Transverse colon (tissue), 4 donors: ENCODE measurements at regions not wholly inside any gene's neighbourhood (a gene's known extent, or its start where the extent isn't known, plus 50 kb on each side); places are given as distances from the start of the nearest gene placed in this dataset.
"Not testable (repeated sequence)": the region's sequence is repeated elsewhere in the genome, so short reads cannot be mapped to it uniquely, and the experiment has no call there.

ENCODE experiments used
- DNase-seq: peaks from one replicate; pipeline ENCODE4 v3.0.0-alpha.2; 2019
- H3K27ac ChIP-seq, 4 donors: fragments of 200-600 bp; sonication (generic); 2 replicates each; pipeline ENCODE4 v1.5.1; 2016 to 2018; ENCODE audit warnings: inconsistent platforms in 4 of 4
- H3K27me3 ChIP-seq: fragments of 200-600 bp; sonication (generic); 2 replicates; pipeline ENCODE4 v1.5.1; 2017; ENCODE audit warnings: inconsistent platforms
- H3K36me3 ChIP-seq, 4 donors: fragments of 200-600 bp; sonication (generic); 2 replicates each; pipeline ENCODE4 v1.5.1; 2017 to 2019; ENCODE audit warnings: inconsistent platforms in 4 of 4
- H3K4me1 ChIP-seq, 4 donors: fragments of 200-600 bp; sonication (generic); 2 replicates each; pipeline ENCODE4 v1.5.1; 2017 to 2020; ENCODE audit warnings: inconsistent platforms in 4 of 4
- H3K4me3 ChIP-seq, 4 donors: fragments of 200-600 bp; sonication (generic); 1 replicate in 1 of 4; 2 replicates in 3 of 4; pipeline versions ENCODE4 v1.5.1 to v1.6.1; 2017 to 2019; ENCODE audit warnings: inconsistent platforms in 4 of 4
- H3K9me3 ChIP-seq, 2 donors: fragments of 200-600 bp; sonication (generic); 2 replicates each; pipeline ENCODE4 v1.5.1; 2017 to 2019; ENCODE audit warnings: inconsistent platforms in 2 of 2
- EP300 ChIP-seq: sonication (generic); formaldehyde crosslinking; IDR thresholded peaks from one replicate; pipeline ENCODE4 v1.6.1; 2017; ENCODE audit warnings: antibody characterized with exemption, low read depth
- POLR2A ChIP-seq: fragments of 450-650 bp; IDR thresholded peaks from one replicate; pipeline ENCODE4 v1.6.1; 2016; ENCODE audit warnings: antibody characterized with exemption, mild to moderate bottlenecking, moderate library complexity
- POLR2AphosphoS5 ChIP-seq, 3 donors: sonication (generic); formaldehyde crosslinking; IDR thresholded peaks; one replicate each; pipeline ENCODE4 v1.6.1; 2016; ENCODE audit warnings: antibody characterized with exemption in 3 of 3
- WGBS, 2 donors: methylation state at CpG; one replicate each; pipeline ENCODE4 v1.1.5; 2018; ENCODE audit warnings: low coverage in 1 of 2; 5-methylcytosine and 5-hydroxymethylcytosine counted together
- in situ Hi-C, 4 donors: fragments of 200-750 bp; cut with MboI; loops; one replicate each; pipeline versions ENCODE4 v1.15.0 to v1.15.1; 2017; ENCODE audit warnings: low sequenced_read_pairs in 3 of 4, low pct_ligation_motif_present in 1 of 4, low pct_unique_long_range_greater_than_20kb in 1 of 4
- intact Hi-C: fragments of 100-400 bp; cut with DNase I; formaldehyde crosslinking; loops from one replicate; pipeline ENCODE4 v1.15.1; 2023; ENCODE audit warnings: low total_unique reads
- TF ChIP-seq, protein P1 (sequence below), 5 experiments: fragments of 200-600 bp in 3 of 5; fragments of 450-650 bp in 2 of 5; sonication (generic) in 3 of 5; IDR thresholded peaks; 1 replicate in 2 of 5; 2 replicates in 3 of 5; pipeline ENCODE4 v1.5.1; 2016 to 2017; ENCODE audit warnings: antibody characterized with exemption in 5 of 5, inconsistent platforms in 3 of 5, mild to moderate bottlenecking in 2 of 5, moderate library complexity in 1 of 5

- intact Hi-C loops, result no loop called here
- 75 to 77% methylated on average over 3 to 8 of the region's 8 CpGs for WGBS, 2 donors
- no peak overlapping the region for H3K4me3 ChIP-seq
Observed at GRCh38 chr7:27453702-27454405, 208.8 kb downstream of the HIBADH start.

GRCh38 chr7:27457120-27457519 is 205.6 kb downstream of the HIBADH start:
- H3K36me3 ChIP-seq, intact Hi-C loops, H3K4me1 ChIP-seq, H3K9me3 ChIP-seq, H3K27me3 ChIP-seq, H3K27ac ChIP-seq, H3K4me3 ChIP-seq, DNase-seq, in situ Hi-C loops: not testable (repeated sequence)
- 85% methylated on average over 14 of the region's 16 CpGs; no CpG with 5 or more reads in 1 of the 2 donors for WGBS, 2 donors

More at GRCh38 chr7:27453702-27454405, 208.8 kb downstream of the HIBADH start:
- H3K27me3 ChIP-seq, result no peaks in the 10 kb centered on the region
- H3K27ac ChIP-seq, result no peak overlapping the region
- H3K4me1 ChIP-seq, result peaks cover 0 to 3% (median 0%) of the 10 kb centered on the region in 4 donors
- no peak for DNase-seq
- H3K9me3 ChIP-seq, result no peaks in the 10 kb centered on the region
- in situ Hi-C loops, result no loop called here
- TF ChIP-seq, protein P1, sequence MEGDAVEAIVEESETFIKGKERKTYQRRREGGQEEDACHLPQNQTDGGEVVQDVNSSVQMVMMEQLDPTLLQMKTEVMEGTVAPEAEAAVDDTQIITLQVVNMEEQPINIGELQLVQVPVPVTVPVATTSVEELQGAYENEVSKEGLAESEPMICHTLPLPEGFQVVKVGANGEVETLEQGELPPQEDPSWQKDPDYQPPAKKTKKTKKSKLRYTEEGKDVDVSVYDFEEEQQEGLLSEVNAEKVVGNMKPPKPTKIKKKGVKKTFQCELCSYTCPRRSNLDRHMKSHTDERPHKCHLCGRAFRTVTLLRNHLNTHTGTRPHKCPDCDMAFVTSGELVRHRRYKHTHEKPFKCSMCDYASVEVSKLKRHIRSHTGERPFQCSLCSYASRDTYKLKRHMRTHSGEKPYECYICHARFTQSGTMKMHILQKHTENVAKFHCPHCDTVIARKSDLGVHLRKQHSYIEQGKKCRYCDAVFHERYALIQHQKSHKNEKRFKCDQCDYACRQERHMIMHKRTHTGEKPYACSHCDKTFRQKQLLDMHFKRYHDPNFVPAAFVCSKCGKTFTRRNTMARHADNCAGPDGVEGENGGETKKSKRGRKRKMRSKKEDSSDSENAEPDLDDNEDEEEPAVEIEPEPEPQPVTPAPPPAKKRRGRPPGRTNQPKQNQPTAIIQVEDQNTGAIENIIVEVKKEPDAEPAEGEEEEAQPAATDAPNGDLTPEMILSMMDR (IDR thresholded peaks at IDR 0.05), result no peak
- no peak for TF ChIP-seq POLR2AphosphoS5 (IDR thresholded peaks at IDR 0.05)
- TF ChIP-seq EP300, result no peak
- no peak for TF ChIP-seq POLR2A
- no peaks in the 10 kb centered on the region for H3K36me3 ChIP-seq

- H3K4me3 ChIP-seq, H3K36me3 ChIP-seq, intact Hi-C loops, DNase-seq, H3K4me1 ChIP-seq, H3K9me3 ChIP-seq, in situ Hi-C loops, H3K27me3 ChIP-seq, H3K27ac ChIP-seq: not testable (repeated sequence)
- 80 to 86% methylated on average over 2 to 33 of the region's 35 CpGs for WGBS, 2 donors
Observed at GRCh38 chr7:27457603-27458565, 204.8 kb downstream of the HIBADH start.

GRCh38 chr7:27459021-27459730 is 203.5 kb downstream of the HIBADH start:
- Histone ChIP-seq H3K27ac (peak overlapping the region in 3 of 4 donors; percentile 33 to 49 (median 42)), H3K4me1 (peaks cover 0 to 4% (median 1%) of the 10 kb centered on the region in 4 donors), H3K36me3 (no peaks in the 10 kb centered on the region), H3K27me3 (no peaks in the 10 kb centered on the region), H3K9me3 (no peaks in the 10 kb centered on the region), H3K4me3 (no peak overlapping the region)
- intact Hi-C loops (no loop called here), in situ Hi-C loops (no loop called here)
- WGBS, 2 donors, result 58 to 78% methylated on average over 2 to 4 of the region's 4 CpGs
- TF ChIP-seq, protein P1 (IDR thresholded peaks at IDR 0.05), result no peak
- TF ChIP-seq EP300 (no peak), POLR2AphosphoS5 (IDR thresholded peaks at IDR 0.05) (no peak), POLR2A (no peak)
- no peak for DNase-seq

GRCh38 chr7:27459731-27460053 is 203.0 kb downstream of the HIBADH start:
- H3K4me3 ChIP-seq, result no peak overlapping the region
- 77 to 85% methylated on average over 2 of the region's 2 CpGs for WGBS, 2 donors
- DNase-seq, result no peak
- H3K9me3 ChIP-seq, result no peaks in the 10 kb centered on the region
- in situ Hi-C loops, result no loop called here
- TF ChIP-seq POLR2AphosphoS5 (IDR thresholded peaks at IDR 0.05) (peak in 2 of 3 donors; percentile 15 to 43), POLR2A (no peak), EP300 (no peak)
- TF ChIP-seq, protein P1 (IDR thresholded peaks at IDR 0.05), result no peak
- intact Hi-C loops, result no loop called here
- peaks cover 0 to 4% (median 1%) of the 10 kb centered on the region in 4 donors for H3K4me1 ChIP-seq
- no peaks in the 10 kb centered on the region for H3K36me3 ChIP-seq
- H3K27ac ChIP-seq, result peak overlapping the region in 3 of 4 donors; percentile 33 to 49 (median 42)
- H3K27me3 ChIP-seq, result no peaks in the 10 kb centered on the region
